ENCODE measurements at regions not wholly inside any gene's neighbourhood (a gene's known extent, or its start where the extent isn't known, plus 50 kb on each side); places are given as distances from the start of the nearest gene placed in this dataset.

GRCh38 chr6:148200293-148200692, 142.3 kb upstream of the SASH1 start:
- TF ChIP-seq, protein P1, sequence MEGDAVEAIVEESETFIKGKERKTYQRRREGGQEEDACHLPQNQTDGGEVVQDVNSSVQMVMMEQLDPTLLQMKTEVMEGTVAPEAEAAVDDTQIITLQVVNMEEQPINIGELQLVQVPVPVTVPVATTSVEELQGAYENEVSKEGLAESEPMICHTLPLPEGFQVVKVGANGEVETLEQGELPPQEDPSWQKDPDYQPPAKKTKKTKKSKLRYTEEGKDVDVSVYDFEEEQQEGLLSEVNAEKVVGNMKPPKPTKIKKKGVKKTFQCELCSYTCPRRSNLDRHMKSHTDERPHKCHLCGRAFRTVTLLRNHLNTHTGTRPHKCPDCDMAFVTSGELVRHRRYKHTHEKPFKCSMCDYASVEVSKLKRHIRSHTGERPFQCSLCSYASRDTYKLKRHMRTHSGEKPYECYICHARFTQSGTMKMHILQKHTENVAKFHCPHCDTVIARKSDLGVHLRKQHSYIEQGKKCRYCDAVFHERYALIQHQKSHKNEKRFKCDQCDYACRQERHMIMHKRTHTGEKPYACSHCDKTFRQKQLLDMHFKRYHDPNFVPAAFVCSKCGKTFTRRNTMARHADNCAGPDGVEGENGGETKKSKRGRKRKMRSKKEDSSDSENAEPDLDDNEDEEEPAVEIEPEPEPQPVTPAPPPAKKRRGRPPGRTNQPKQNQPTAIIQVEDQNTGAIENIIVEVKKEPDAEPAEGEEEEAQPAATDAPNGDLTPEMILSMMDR (IDR thresholded peaks at IDR 0.05): no peak
- no peak for TF ChIP-seq POLR2A (IDR thresholded peaks at IDR 0.05)
